HG03066 (cell line): ENCODE measurements at regions not wholly inside any gene's neighbourhood (a gene's known extent, or its start where the extent isn't known, plus 50 kb on each side); places are given as distances from the start of the nearest gene placed in this dataset.
A peak's percentile ranks its signal among the peaks of the same experiment; 100 is the strongest.
"Not testable (repeated sequence)": the region's sequence is repeated elsewhere in the genome, so short reads cannot be mapped to it uniquely, and the experiment has no call there.

Experiments used
- ATAC-seq: cut with Tn5 transposase; IDR thresholded peaks from one replicate; pipeline ENCODE4 v1.9.1; 2021; ENCODE audit warnings: low read depth; ENCODE audit not compliant: unreplicated experiment

DNA sequence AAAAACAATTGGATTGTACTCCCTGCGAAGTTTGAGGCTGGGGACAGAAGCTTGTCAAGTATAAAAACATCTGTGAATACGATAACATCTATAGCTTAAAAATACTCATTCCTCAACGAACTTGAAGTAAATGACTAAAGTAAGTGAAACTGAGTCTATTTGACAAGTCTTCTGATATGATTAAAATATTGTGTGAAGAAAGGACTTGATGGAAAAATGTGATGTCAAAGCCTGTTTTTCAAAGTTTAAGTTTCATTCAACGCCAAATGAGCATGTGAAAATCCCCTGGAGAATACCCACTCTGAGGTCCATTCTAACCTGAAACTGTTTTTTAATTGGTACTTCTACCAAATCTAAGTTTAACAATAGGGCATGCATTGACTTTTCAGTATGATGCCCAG, 122.3 kb upstream of the MDFIC start:
- ATAC-seq, result no peak

DNA sequence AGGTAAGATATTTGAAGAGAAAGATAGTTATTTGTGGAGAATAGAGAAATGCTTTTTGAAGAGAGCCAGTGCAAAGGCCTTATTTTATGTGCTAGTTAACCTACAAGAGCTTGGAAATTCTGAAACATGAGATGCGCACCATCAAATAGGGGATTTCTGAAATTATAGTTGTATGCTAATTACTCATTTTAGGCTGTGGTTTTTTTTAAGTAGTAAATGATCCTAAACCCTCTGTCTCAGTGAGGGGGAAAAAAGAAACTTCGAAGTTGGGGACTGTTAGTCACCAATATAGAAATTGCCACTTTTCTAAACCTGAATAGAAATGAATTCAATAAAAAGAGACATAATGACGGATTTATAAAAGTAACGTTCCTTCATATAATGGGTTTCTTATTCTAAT, 119.3 kb upstream of the MDFIC start:
- ATAC-seq, result no peak

GRCh38 chr7:114806590-114807162, 115.2 kb upstream of the MDFIC start:
- ATAC-seq, result no peak

GRCh38 chr7:114812570-114812969, 109.3 kb upstream of the MDFIC start:
- no peak for ATAC-seq

DNA sequence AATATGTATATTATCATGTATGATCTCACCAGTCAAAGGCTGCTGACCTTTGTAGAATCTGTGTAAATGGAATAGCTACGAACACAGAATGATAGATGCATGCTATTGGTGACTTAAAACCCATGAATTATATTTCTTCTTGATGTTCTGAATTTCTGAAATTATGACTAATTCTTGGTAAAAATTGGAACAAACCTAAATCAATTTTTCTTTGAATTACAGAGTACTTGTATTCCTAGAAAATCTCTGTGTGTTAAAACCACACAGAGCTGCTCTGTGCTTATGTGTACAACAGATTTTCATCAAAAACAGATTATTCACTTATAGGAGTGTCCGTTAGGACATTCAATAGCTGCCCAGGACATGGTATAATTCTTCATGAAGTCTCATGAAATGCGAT, 108.3 kb upstream of the MDFIC start:
- ATAC-seq, result no peak

GRCh38 chr7:114817036-114817435, 104.9 kb upstream of the MDFIC start:
- ATAC-seq, result not testable (repeated sequence)

DNA sequence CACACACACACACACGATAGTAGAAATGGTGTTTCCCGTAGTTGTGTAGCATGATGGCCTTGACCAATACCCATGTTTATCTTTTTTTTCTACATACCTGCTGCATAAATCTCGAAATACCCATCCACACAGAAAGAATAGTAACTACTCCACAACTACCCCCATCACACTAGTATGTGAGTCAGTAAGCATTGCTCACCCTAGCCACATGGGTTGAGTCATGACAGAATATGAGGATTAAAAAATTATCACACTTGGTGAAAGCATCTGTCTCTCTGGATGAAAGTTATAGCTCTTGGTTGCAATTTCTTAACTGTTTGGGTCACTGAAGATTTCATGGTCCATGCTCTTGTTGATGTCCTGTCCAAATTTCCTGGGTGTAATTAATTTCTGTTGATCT, 103.4 kb upstream of the MDFIC start:
- ATAC-seq, result no peak

GRCh38 chr7:114819616-114820362, 102.1 kb upstream of the MDFIC start:
- ATAC-seq, result no peak

DNA sequence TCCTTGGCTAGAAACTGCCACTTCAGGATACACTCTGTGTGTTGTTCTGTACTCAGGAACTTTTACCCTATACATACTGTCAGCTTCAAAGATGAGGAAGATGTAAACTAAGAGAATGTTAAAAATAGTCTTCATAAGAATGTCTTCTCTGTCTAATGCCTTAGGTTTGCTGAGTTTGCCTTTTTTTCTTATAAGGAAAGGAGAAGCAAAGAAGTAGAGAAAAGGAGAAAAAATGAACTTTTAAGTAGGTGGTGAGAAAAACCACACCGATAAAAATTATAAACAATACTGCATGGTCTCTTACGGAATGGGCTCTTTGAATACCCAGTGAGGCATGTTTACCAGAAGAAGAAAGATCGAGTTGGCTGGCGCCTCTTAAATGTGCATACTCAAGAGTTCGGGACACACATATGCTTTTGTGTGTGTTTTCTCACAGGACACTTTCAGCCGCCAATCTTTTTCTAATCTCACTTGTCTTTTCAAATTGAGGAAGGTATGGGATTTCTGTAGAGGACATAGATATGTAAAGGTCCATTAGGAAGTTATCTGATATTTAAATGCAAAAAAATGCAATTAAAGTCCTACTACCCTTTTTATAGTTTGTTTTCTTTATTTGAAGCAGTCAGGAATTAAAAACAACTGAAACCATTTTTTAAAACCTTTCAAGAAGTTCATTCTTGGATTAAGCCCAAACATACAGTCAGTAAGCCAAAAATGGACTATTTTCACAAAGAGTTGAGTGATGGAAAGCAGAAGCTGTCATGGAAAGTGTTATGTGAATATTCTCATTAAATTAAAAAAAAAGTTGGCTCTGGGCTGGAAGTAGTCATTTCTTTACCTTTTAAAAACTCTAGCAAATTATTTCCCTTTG, 100.6 kb upstream of the MDFIC start:
- ATAC-seq, result no peak

- no peak for ATAC-seq
Measured at GRCh38 chr7:114822131-114822530, 99.8 kb upstream of the MDFIC start.

DNA sequence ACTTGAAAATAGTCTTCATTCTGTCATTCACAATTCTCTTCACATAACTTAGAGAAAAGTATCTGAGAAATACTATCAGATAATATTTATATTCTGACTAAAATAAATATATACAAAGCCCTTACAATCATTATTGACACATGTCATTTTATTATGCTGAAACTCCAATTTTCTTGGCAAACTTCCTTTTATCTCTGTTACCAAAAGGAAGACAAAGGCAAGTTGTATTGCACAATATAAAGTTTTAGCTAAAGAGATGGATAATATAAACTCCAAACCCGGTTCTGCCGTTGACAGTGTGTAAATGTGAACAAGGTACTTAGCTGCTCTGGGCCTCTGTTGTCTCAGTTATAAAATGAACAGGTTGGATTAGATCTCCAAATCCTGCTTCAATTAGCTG, 99.0 kb upstream of the MDFIC start:
- no peak for ATAC-seq

- ATAC-seq, result no peak
Measured at GRCh38 chr7:114823290-114823689, 98.6 kb upstream of the MDFIC start.

DNA sequence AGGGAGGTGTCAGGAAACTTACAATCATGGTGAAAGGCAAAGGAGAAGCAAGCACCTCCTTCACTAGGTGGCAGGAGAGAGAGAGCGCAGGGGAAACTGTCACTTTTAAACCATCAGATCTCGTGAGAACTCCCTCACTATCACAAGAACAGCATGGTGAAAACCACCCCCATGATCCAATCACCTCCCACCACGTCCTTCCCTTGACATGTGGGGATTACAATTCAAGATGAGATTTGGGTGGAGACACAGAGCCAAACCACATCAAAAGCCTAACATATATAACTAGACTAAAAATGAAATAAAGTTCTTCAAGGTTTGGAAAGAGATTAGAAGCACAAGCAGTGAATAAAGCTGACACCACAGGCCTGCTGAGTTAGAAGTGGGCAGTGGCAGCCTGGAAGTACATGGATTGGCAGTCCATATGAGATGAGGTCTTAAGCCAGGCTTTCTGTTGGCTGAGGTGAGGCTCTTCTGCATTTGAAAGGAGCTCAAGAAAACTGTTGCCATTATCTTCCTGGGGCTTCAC, 96.4 kb upstream of the MDFIC start:
- no peak for ATAC-seq

DNA sequence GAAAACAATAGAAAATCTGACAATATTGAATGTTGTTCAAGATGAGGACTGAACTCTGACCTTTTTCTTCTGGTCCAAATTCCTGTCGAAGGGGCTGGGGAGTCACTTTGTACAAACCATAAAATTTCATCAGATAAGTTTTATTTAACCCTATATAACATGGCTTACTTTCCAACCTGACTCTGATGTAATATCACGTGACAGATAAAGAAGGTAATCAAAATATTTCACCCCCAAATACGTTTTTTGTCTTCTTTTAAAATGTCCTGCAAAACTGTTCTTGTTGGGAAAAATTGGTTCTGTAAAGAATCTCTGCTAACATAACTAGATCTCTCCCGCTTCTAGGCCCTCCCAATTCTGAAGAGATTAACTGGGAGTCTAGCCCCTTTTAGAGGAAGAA, 90.9 kb upstream of the MDFIC start:
- ATAC-seq, result no peak

DNA sequence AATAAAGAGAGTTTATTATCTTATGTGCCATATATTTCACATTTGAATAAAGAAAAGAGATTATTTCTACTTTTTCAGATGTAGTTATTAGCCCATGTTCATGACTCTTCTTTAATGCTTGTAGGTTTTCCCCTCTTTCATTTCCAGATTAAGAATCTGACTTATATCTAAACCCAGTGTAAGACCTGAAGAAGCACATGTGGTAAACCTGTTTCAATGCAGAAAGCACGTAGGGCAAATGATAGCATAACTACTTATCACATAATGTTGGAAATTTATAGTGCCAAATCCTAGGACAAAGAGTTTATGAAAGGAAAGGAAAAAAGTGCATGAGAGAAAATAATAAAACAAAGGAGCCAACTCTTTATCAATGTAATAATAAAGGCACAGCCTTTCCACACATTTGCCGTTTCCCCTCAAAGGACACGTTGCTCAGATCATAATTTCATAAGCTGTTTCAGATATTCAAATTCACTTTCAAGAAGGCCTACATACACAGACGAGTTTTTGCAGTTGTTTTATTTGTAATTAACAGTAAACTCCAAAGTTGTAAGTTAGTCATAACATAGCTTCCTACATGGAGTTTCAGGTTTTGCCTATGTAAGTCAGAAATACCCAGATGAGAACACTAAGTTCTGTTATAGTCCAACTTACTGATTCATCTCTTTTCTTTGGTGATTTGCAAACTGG, 88.8 kb upstream of the MDFIC start:
- ATAC-seq, result peak; percentile 91

DNA sequence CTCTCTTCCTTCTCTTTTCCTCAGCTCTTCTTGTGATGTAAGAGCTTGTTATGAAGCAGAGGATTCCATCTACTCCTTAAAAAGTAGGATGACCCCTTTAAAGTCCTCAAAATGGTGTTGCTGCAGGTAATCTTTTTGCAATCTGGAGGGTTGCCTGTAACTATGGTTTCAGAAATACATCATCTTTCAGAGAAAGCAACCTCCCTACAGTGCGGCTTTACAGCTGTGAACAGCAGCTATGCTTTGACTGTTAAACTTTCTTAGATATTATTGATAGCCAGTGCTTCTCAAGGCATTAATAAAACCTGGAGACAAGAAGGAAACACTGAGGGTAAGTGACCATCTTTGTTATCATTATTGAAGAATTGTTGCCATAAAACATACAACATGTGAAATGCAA, 86.6 kb upstream of the MDFIC start:
- ATAC-seq, result no peak

- no peak for ATAC-seq
Measured at GRCh38 chr7:114835861-114836260, 86.0 kb upstream of the MDFIC start.

GRCh38 chr7:114842551-114843065, 79.3 kb upstream of the MDFIC start:
- no peak for ATAC-seq

GRCh38 chr7:114843102-114843501, 78.8 kb upstream of the MDFIC start:
- ATAC-seq, result no peak

DNA sequence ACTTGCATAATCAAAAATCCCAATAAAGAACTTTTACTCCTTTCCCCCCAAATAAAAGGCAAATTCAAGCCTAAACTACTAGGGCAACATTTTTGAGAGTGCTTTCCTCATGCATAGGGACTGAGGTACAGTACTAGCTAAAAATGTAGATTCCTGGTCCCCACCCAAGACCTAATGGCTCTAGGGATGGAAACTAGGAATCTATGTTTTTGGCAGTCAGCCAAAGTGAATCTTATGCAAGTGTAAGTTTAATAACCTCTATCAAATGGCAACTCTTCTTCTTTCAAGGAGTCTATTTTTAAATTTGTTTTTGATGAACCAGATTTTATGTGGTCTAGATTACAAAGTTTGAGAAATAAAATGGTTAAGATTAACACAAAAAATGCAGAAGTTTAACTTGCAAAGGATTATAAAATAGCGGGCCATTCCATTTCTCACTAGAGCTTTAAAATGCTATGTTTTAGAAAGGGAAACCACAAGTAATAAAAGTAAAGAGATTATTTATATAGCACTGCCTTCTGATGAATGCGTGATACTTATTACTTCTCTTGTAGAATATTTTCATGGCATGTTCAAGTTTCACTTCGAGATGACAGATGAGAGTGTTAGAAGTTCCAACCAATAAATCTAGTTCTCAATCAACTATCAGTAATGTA, 70.4 kb upstream of the MDFIC start:
- no peak for ATAC-seq
